ENCODE measurements at regions not wholly inside any gene's neighbourhood (a gene's known extent, or its start where the extent isn't known, plus 50 kb on each side); places are given as distances from the start of the nearest gene placed in this dataset.

DNA sequence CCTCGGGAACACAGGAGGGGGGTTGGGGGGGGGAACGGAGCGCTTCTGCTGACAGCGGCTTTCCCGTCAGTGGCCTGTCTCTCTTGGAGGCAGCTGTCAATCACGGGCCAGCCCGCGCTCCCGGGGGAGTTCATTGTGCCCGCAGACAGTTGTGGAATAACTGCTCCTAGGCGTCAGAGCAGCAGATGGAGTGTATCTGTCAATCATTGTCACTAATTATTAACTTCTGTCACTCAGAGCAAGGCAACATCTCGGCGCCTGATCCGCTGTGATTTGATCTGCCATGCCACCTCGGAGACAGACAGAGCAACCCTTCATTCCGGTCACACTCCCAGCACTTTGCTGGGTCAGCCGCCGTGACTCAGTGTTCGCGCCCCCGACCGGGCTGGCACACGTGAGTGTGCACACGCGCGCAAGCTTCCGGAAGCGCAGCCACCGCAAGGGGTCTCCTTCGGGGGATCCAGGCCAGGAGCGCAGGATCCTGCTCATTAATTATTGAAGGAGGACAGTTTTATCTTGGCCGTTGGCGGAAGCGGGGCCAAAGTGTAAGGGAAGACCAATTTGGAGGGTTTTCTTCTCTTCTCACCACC is 75.8 kb downstream of the RRAGC start:
- 26 to 31% methylated on average over 34 of the region's 34 CpGs for WGBS, 2 donors
- peaks cover 0 to 40% of the 10 kb centered on the region in 2 donors for H3K27me3 ChIP-seq

DNA sequence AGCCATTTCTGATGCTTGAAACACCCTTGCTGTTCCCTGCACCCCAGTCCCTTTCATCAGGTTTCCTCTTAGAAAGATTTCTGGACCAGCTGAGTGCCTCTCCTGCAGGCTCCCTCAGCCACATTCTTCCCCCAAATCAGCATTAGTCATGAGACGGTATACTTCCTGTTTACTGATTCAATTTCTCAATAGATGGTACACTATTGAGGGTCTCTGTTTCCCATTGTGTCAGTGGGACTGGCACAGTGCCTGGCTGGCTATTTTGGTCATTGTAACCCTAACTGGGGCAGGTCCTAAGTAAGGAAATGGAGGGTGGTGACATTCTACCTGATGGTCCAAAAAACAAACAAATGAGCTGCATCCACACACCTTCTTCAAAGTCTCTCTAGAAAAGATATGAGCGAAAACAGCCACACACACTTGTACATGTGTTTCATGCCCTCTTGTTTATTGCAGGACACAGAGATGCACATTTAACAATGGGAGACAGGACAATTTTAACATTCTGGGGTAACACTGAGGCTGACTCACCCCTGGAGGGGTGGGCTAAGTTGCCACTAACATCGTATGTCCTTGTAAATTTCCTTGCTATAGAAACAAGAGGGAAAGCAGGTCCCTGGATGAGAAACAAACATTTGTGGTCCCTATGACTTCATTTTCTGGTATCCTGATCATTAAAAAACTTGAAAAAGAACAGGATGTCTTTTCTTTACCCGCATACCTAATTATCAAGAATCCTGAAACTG is 77.5 kb downstream of the RRAGC start:
- DNase-seq (ENCODE audit: low spot score in 2 of 2) = no peak
- WGBS, 2 donors = 52 to 61% methylated on average over 4 of the region's 4 CpGs
- Histone ChIP-seq H3K27me3 (peaks cover 0 to 40% of the 10 kb centered on the region in 2 donors), H3K9me3 (no peaks in the 10 kb centered on the region), H3K4me1 (peaks cover 0 to 5% (median 0%) of the 10 kb centered on the region in 4 donors), H3K36me3 (no peaks in the 10 kb centered on the region), H3K4me3 (no peak overlapping the region), H3K27ac (no peak overlapping the region)
- TF ChIP-seq, protein P1, sequence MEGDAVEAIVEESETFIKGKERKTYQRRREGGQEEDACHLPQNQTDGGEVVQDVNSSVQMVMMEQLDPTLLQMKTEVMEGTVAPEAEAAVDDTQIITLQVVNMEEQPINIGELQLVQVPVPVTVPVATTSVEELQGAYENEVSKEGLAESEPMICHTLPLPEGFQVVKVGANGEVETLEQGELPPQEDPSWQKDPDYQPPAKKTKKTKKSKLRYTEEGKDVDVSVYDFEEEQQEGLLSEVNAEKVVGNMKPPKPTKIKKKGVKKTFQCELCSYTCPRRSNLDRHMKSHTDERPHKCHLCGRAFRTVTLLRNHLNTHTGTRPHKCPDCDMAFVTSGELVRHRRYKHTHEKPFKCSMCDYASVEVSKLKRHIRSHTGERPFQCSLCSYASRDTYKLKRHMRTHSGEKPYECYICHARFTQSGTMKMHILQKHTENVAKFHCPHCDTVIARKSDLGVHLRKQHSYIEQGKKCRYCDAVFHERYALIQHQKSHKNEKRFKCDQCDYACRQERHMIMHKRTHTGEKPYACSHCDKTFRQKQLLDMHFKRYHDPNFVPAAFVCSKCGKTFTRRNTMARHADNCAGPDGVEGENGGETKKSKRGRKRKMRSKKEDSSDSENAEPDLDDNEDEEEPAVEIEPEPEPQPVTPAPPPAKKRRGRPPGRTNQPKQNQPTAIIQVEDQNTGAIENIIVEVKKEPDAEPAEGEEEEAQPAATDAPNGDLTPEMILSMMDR (IDR thresholded peaks at IDR 0.05) = no peak
- TF ChIP-seq POLR2A (IDR thresholded peaks at IDR 0.05) = no peak
- TF ChIP-seq EP300 (IDR thresholded peaks at IDR 0.05) = no peak

More for the DNA sequence above, 75.8 kb downstream of the RRAGC start:
- TF ChIP-seq, protein P1 (IDR thresholded peaks at IDR 0.05) = no peak
- Histone ChIP-seq H3K4me3 (no peak overlapping the region), H3K27ac (no peak overlapping the region), H3K4me1 (peaks cover 0 to 5% (median 0%) of the 10 kb centered on the region in 4 donors), H3K9me3 (peaks cover 0 to 2% (median 0%) of the 10 kb centered on the region in 4 donors), H3K36me3 (no peaks in the 10 kb centered on the region)
- DNase-seq (ENCODE audit: low spot score in 2 of 2) = no peak

DNA sequence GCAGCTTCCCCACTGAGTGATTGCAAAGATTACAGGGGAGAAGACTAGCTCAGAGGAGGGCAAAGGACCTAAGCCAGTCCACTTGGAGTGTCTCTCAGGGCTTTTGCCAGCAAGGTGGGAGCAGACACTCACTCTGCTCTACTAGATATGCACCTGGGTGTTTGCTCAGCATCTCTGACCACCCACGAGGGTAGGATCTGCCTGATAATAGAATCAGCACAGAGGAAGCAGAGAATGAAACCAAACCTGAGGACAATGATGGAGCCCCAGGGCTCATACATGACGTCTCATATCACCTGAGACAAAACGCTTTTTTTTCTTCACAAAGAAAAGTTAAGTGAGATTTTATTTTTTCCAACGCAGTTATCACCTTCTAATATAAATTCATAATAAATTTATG is 79.4 kb downstream of the RRAGC start:
- WGBS, 2 donors = 72 to 76% methylated on average over 4 of the region's 4 CpGs
- peaks cover 0 to 40% of the 10 kb centered on the region in 2 donors for H3K27me3 ChIP-seq

DNA sequence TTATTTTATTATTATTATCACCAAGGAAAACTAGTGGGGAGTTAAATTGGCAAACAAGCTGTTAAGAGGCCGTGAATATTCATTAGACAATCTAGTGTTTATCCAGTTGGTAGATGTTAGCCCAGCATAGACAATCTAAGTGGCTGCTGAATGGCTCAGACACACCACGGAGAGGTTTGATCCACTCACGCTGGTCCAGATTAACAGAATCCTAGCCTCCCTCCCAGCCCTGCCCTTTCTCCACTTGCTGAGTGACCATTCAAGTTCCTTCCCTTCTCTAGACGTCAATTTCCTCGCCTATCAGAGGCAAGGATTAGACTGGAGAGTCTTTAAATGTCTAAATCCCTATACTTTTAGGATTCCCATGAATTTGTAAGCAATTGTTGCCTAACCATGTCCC is 80.1 kb downstream of the RRAGC start:
- no peaks in the 10 kb centered on the region for H3K36me3 ChIP-seq
- H3K9me3 ChIP-seq = no peaks in the 10 kb centered on the region
- no peak overlapping the region for H3K27ac ChIP-seq
- H3K27me3 ChIP-seq = peaks cover 0 to 38% of the 10 kb centered on the region in 2 donors
- H3K4me1 ChIP-seq = peaks cover 0 to 5% (median 0%) of the 10 kb centered on the region in 4 donors
- TF ChIP-seq EP300 (IDR thresholded peaks at IDR 0.05) (no peak), POLR2A (IDR thresholded peaks at IDR 0.05) (no peak)
- TF ChIP-seq, protein P1 (IDR thresholded peaks at IDR 0.05) = no peak
- no peak overlapping the region for H3K4me3 ChIP-seq
- no peak for DNase-seq (ENCODE audit: low spot score in 2 of 2)
- WGBS, 2 donors = 58 to 63% methylated on average over 5 of the region's 5 CpGs

More for the DNA sequence above, 79.4 kb downstream of the RRAGC start:
- Histone ChIP-seq H3K4me1 (peaks cover 0 to 5% (median 0%) of the 10 kb centered on the region in 4 donors), H3K27ac (no peak overlapping the region), H3K4me3 (no peak overlapping the region), H3K9me3 (no peaks in the 10 kb centered on the region), H3K36me3 (no peaks in the 10 kb centered on the region)
- TF ChIP-seq POLR2A (IDR thresholded peaks at IDR 0.05) (no peak), EP300 (IDR thresholded peaks at IDR 0.05) (no peak)
- TF ChIP-seq, protein P1 (IDR thresholded peaks at IDR 0.05) = no peak
- DNase-seq (ENCODE audit: low spot score in 2 of 2) = no peak

DNA sequence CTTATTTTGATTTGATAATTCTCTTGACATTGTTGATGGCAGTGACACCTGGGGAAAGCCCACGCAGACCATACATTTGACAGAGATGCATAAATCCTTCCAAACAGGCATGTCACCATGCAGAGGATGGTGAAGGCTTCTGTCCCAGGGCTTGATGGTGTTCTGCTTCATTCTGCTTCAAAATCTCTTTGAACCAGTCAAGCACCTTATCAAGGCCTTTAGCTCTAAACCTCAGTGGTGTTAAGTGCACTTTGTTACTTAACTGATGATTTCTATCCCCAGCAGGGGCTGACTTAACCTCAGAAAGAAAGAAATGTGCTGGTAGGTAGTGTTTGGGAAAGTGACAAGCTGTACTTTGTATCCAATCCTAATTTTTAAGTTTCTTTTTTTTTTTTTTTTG is 81.1 kb downstream of the RRAGC start:
- Histone ChIP-seq H3K9me3 (no peaks in the 10 kb centered on the region), H3K36me3 (no peaks in the 10 kb centered on the region), H3K27ac (no peak overlapping the region), H3K4me3 (no peak overlapping the region), H3K4me1 (peaks cover 0 to under 1% (median 0%) of the 10 kb centered on the region in 4 donors), H3K27me3 (peaks cover 0 to 28% of the 10 kb centered on the region in 2 donors)
- TF ChIP-seq POLR2A (IDR thresholded peaks at IDR 0.05) (no peak), EP300 (IDR thresholded peaks at IDR 0.05) (no peak)
- TF ChIP-seq, protein P1 (IDR thresholded peaks at IDR 0.05) = no peak
- no peak for DNase-seq (ENCODE audit: low spot score in 2 of 2)
- WGBS, 2 donors = 0 to 9% methylated on average over 1 of the region's 1 CpG
